ENCODE measurements at regions not wholly inside any gene's neighbourhood (a gene's known extent, or its start where the extent isn't known, plus 50 kb on each side); places are given as distances from the start of the nearest gene placed in this dataset.

DNA sequence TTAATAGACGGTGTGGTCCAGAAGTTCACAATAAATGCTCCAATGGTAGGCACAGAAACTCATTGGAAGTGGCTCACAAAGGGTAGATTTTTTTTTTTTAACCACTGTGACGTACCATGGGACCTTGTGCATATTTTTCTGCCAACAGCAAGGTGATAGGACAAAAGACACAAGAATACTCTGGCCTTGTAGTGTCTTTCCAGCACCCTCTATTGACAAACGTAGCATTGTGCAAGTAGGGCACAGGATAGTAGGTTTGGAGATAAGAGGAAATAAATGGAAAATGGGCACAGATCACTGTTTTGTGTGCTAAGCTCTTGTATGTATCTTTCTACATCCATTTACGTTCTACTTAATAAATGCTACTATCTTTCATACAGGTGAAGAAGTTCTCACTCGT is 2054.9 kb downstream of the PCDH7 start:
- TF ChIP-seq EZH2phosphoT487 (IDR thresholded peaks at IDR 0.05; ENCODE audit: borderline replicate concordance), result no peak
- TF ChIP-seq, protein P1, sequence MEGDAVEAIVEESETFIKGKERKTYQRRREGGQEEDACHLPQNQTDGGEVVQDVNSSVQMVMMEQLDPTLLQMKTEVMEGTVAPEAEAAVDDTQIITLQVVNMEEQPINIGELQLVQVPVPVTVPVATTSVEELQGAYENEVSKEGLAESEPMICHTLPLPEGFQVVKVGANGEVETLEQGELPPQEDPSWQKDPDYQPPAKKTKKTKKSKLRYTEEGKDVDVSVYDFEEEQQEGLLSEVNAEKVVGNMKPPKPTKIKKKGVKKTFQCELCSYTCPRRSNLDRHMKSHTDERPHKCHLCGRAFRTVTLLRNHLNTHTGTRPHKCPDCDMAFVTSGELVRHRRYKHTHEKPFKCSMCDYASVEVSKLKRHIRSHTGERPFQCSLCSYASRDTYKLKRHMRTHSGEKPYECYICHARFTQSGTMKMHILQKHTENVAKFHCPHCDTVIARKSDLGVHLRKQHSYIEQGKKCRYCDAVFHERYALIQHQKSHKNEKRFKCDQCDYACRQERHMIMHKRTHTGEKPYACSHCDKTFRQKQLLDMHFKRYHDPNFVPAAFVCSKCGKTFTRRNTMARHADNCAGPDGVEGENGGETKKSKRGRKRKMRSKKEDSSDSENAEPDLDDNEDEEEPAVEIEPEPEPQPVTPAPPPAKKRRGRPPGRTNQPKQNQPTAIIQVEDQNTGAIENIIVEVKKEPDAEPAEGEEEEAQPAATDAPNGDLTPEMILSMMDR (conservative IDR thresholded peaks at IDR 0.05; ENCODE audit: low read length), result no peak; the same call in 1 of the 2 replicates
- Histone ChIP-seq H3K9me2 (replicated peaks; ENCODE audit: low read depth, low read length) (no peaks in the 10 kb centered on the region), H2AFZ (ENCODE audit: low read length) (no peak overlapping the region), H3K4me2 (ENCODE audit: low read depth, low read length, poor library complexity, severe bottlenecking) (no peak overlapping the region), H4K20me1 (ENCODE audit: insufficient read depth, low read length, poor library complexity, severe bottlenecking) (no peaks in the 10 kb centered on the region), H3K4me3 (ENCODE audit: low read length, poor library complexity, severe bottlenecking) (no peak overlapping the region), H3K36me3 (ENCODE audit: insufficient read depth, low read length) (no peaks in the 10 kb centered on the region), H3K9me3 (ENCODE audit: insufficient read depth, low read depth, low read length) (no peaks in the 10 kb centered on the region), H3K4me1 (ENCODE audit: insufficient read depth, low read length, poor library complexity, severe bottlenecking) (no peaks in the 10 kb centered on the region), H3F3A (ENCODE audit: low read depth) (no peaks in the 10 kb centered on the region), H3K9ac (ENCODE audit: low read depth, low read length, poor library complexity, severe bottlenecking) (no peak overlapping the region), H3K27me3 (ENCODE audit: insufficient read depth, low read length, poor library complexity, severe bottlenecking) (no peaks in the 10 kb centered on the region), H3K79me2 (ENCODE audit: insufficient read depth, low read length) (no peaks in the 10 kb centered on the region)

DNA sequence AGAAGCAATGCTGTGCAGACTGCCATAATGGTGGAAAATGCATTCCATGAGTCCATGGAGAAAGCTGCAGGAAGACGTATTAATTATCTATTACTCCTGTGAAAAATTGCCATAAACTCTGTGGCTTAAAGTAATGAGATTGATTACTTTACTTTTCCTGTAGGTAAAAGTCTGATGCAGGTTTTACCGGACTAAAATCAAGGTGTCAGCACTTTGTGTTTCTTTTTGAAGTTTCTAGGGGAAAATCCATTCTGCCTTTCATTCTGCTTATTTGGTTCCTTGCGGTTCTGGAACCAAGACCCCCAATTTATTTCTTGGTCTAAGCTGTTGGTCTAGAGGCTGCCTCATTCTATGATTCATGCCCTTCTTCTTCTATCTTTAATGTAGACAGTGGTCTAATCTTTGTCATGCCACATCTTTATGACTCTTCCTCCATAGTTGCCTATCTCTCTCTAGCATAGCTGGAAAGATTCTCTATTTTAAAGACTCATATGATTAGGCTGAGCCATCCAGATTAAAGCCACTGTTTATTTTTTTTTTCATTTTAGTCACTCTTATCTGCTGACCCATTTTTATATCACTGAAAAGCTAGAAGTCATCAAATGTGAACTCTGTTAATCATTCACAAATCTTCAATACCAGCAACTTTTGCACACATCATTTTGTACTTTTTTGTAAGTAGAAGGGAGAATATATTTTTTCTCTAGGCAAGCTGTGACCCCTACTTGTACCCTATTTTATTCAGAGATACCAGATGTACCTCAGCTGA is 2056.4 kb downstream of the PCDH7 start:
- Histone ChIP-seq H3K36me3 (ENCODE audit: insufficient read depth, low read length) (no peaks in the 10 kb centered on the region), H4K20me1 (ENCODE audit: insufficient read depth, low read length, poor library complexity, severe bottlenecking) (no peaks in the 10 kb centered on the region), H3K9me3 (ENCODE audit: insufficient read depth, low read depth, low read length) (no peaks in the 10 kb centered on the region), H3F3A (ENCODE audit: low read depth) (no peaks in the 10 kb centered on the region), H3K27me3 (ENCODE audit: insufficient read depth, low read length, poor library complexity, severe bottlenecking) (no peaks in the 10 kb centered on the region), H3K4me3 (ENCODE audit: low read length, poor library complexity, severe bottlenecking) (no peak overlapping the region), H3K4me1 (ENCODE audit: insufficient read depth, low read length, poor library complexity, severe bottlenecking) (no peaks in the 10 kb centered on the region), H2AFZ (ENCODE audit: low read length) (no peak overlapping the region), H3K4me2 (ENCODE audit: low read depth, low read length, poor library complexity, severe bottlenecking) (no peak overlapping the region), H3K9me2 (replicated peaks; ENCODE audit: low read depth, low read length) (no peaks in the 10 kb centered on the region), H3K79me2 (ENCODE audit: insufficient read depth, low read length) (no peaks in the 10 kb centered on the region), H3K9ac (ENCODE audit: low read depth, low read length, poor library complexity, severe bottlenecking) (no peak overlapping the region)
- no peak for TF ChIP-seq EZH2phosphoT487 (IDR thresholded peaks at IDR 0.05; ENCODE audit: borderline replicate concordance)
- TF ChIP-seq, protein P1 (conservative IDR thresholded peaks at IDR 0.05; ENCODE audit: low read length), result no peak

DNA sequence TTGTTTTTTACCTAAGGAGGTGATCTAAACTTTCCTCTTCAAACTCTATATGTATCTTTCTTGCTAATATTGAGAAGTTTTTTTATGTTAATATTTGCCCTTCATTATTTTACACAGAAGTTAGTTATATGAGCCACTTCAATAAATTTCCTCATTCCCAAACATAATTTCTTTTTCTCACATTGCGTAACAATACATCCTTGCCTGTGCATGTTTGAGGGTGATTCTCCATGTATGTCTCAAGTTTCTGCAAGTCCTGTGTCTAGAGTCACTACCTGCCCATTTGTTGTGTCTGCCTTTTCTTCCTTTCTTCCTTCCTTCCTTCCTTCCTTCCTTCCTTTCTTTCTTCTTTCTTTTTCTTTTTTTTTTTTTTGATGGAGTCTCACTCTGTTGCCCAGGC is 2057.9 kb downstream of the PCDH7 start:
- H2AFZ ChIP-seq (ENCODE audit: low read length), result no peak overlapping the region
- H3K27me3 ChIP-seq (ENCODE audit: insufficient read depth, low read length, poor library complexity, severe bottlenecking), result no peaks in the 10 kb centered on the region
- no peak overlapping the region for H3K4me3 ChIP-seq (ENCODE audit: low read length, poor library complexity, severe bottlenecking)
- H3F3A ChIP-seq (ENCODE audit: low read depth), result no peaks in the 10 kb centered on the region
- no peaks in the 10 kb centered on the region for H4K20me1 ChIP-seq (ENCODE audit: insufficient read depth, low read length, poor library complexity, severe bottlenecking)
- H3K9me2 ChIP-seq (replicated peaks; ENCODE audit: low read depth, low read length), result no peaks in the 10 kb centered on the region
- TF ChIP-seq, protein P1 (conservative IDR thresholded peaks at IDR 0.05; ENCODE audit: low read length), result no peak
- TF ChIP-seq EZH2phosphoT487 (IDR thresholded peaks at IDR 0.05; ENCODE audit: borderline replicate concordance), result no peak
- no peaks in the 10 kb centered on the region for H3K36me3 ChIP-seq (ENCODE audit: insufficient read depth, low read length)
- H3K79me2 ChIP-seq (ENCODE audit: insufficient read depth, low read length), result no peaks in the 10 kb centered on the region
- no peak overlapping the region for H3K9ac ChIP-seq (ENCODE audit: low read depth, low read length, poor library complexity, severe bottlenecking)
- no peaks in the 10 kb centered on the region for H3K4me1 ChIP-seq (ENCODE audit: insufficient read depth, low read length, poor library complexity, severe bottlenecking)
- H3K4me2 ChIP-seq (ENCODE audit: low read depth, low read length, poor library complexity, severe bottlenecking), result no peak overlapping the region
- H3K9me3 ChIP-seq (ENCODE audit: insufficient read depth, low read depth, low read length), result no peaks in the 10 kb centered on the region

All from Loucy (cell line).